RWPE2 (cell line): ENCODE measurements at regions not wholly inside any gene's neighbourhood (a gene's known extent, or its start where the extent isn't known, plus 50 kb on each side); places are given as distances from the start of the nearest gene placed in this dataset.
"Not testable (repeated sequence)": the region's sequence is repeated elsewhere in the genome, so short reads cannot be mapped to it uniquely, and the experiment has no call there.

ENCODE experiments used
- ATAC-seq: fragments of 200-7000 bp; cut with Tn5 transposase; 3 replicates; pipeline ENCODE4 v1.9.1; 2021; ENCODE audit warnings: low read depth
- DNase-seq: peaks from one replicate; pipeline ENCODE4 v3.0.0-alpha.2; 2020; ENCODE audit warnings: low spot score
- H3K27ac ChIP-seq: fragments of 450-650 bp; 2 replicates; pipeline ENCODE4 v1.5.1; 2017; ENCODE audit warnings: mild to moderate bottlenecking; ENCODE audit not compliant: poor library complexity, severe bottlenecking
- H3K27me3 ChIP-seq: fragments of 250-450 bp; sonication (Bioruptor Pico); 2 replicates; pipeline ENCODE4 v1.5.1; 2021; ENCODE audit warnings: mild to moderate bottlenecking, moderate library complexity; ENCODE audit not compliant: insufficient read depth, poor library complexity, severe bottlenecking
- H3K36me3 ChIP-seq: fragments of 250-450 bp; sonication (Bioruptor Pico); 2 replicates; pipeline ENCODE4 v1.5.1; 2020; ENCODE audit warnings: low read depth, mild to moderate bottlenecking, moderate library complexity
- H3K4me1 ChIP-seq: fragments of 250-450 bp; sonication (Bioruptor Pico); 2 replicates; pipeline ENCODE4 v1.5.1; 2021; ENCODE audit warnings: mild to moderate bottlenecking, moderate library complexity; ENCODE audit not compliant: insufficient read depth, poor library complexity, severe bottlenecking
- H3K4me3 ChIP-seq: fragments of 250-450 bp; sonication (Bioruptor Pico); 2 replicates; pipeline ENCODE4 v1.5.1; 2021; ENCODE audit warnings: mild to moderate bottlenecking, moderate library complexity; ENCODE audit not compliant: severe bottlenecking
- H3K9me3 ChIP-seq: fragments of 250-450 bp; sonication (Bioruptor Pico); 2 replicates; pipeline ENCODE4 v1.5.1; 2021; ENCODE audit warnings: mild to moderate bottlenecking, moderate library complexity; ENCODE audit not compliant: severe bottlenecking
- CTCF ChIP-seq: fragments of 450-650 bp; IDR thresholded peaks from one replicate; pipeline ENCODE4 v1.5.1; 2017; ENCODE audit warnings: mild to moderate bottlenecking, moderate library complexity; ENCODE audit not compliant: poor library complexity, severe bottlenecking

GRCh38 chr7:66460921-66461361, 167.7 kb upstream of the KCTD7 start:
- no peak for TF ChIP-seq CTCF
- ATAC-seq (no peak), DNase-seq (no peak)
- no peaks in the 10 kb centered on the region for H3K27me3 ChIP-seq
- no peaks in the 10 kb centered on the region for H3K4me1 ChIP-seq
- no peaks in the 10 kb centered on the region for H3K9me3 ChIP-seq
- H3K27ac ChIP-seq = no peak overlapping the region
- H3K4me3 ChIP-seq = no peak overlapping the region
- H3K36me3 ChIP-seq = no peaks in the 10 kb centered on the region

- not testable (repeated sequence) for DNase-seq, H3K4me3 ChIP-seq, ATAC-seq, H3K9me3 ChIP-seq, H3K27ac ChIP-seq, H3K27me3 ChIP-seq, H3K4me1 ChIP-seq, H3K36me3 ChIP-seq
Measured at GRCh38 chr7:66461397-66461796, 167.3 kb upstream of the KCTD7 start.

GRCh38 chr7:66462831-66463230, 165.8 kb upstream of the KCTD7 start:
- not testable (repeated sequence) for H3K27ac ChIP-seq, H3K36me3 ChIP-seq, H3K4me1 ChIP-seq, H3K27me3 ChIP-seq, DNase-seq, ATAC-seq, H3K4me3 ChIP-seq, H3K9me3 ChIP-seq

- Histone ChIP-seq H3K4me3 (no peak overlapping the region), H3K4me1 (no peaks in the 10 kb centered on the region)
- ATAC-seq = no peak
Measured at GRCh38 chr7:66464059-66464458, 164.6 kb upstream of the KCTD7 start.

GRCh38 chr7:66466081-66466600, 162.5 kb upstream of the KCTD7 start:
- Histone ChIP-seq H3K27ac (no peak overlapping the region), H3K9me3 (no peaks in the 10 kb centered on the region), H3K4me3 (no peak overlapping the region), H3K4me1 (no peaks in the 10 kb centered on the region), H3K27me3 (no peaks in the 10 kb centered on the region), H3K36me3 (no peaks in the 10 kb centered on the region)
- DNase-seq = no peak
- TF ChIP-seq CTCF = no peak
- ATAC-seq = no peak

More at GRCh38 chr7:66464059-66464458, 164.6 kb upstream of the KCTD7 start:
- H3K27ac ChIP-seq = no peak overlapping the region
- DNase-seq = no peak
- no peaks in the 10 kb centered on the region for H3K36me3 ChIP-seq
- no peaks in the 10 kb centered on the region for H3K27me3 ChIP-seq
- TF ChIP-seq CTCF = no peak
- H3K9me3 ChIP-seq = no peaks in the 10 kb centered on the region

GRCh38 chr7:66467887-66468286, 160.8 kb upstream of the KCTD7 start:
- no peak overlapping the region for H3K4me3 ChIP-seq
- no peaks in the 10 kb centered on the region for H3K27me3 ChIP-seq
- no peaks in the 10 kb centered on the region for H3K4me1 ChIP-seq
- TF ChIP-seq CTCF = no peak
- ATAC-seq = no peak
- DNase-seq = no peak
- H3K9me3 ChIP-seq = no peaks in the 10 kb centered on the region
- H3K27ac ChIP-seq = no peak overlapping the region
- no peaks in the 10 kb centered on the region for H3K36me3 ChIP-seq

- ATAC-seq, DNase-seq: not testable (repeated sequence)
Measured at GRCh38 chr7:66473064-66473463, 155.6 kb upstream of the KCTD7 start.

More at GRCh38 chr7:66473064-66473463, 155.6 kb upstream of the KCTD7 start:
- H3K9me3 ChIP-seq, H3K4me3 ChIP-seq, H3K27ac ChIP-seq, H3K36me3 ChIP-seq, H3K4me1 ChIP-seq, H3K27me3 ChIP-seq: not testable (repeated sequence)
